ENCODE measurements at regions not wholly inside any gene's neighbourhood (a gene's known extent, or its start where the extent isn't known, plus 50 kb on each side); places are given as distances from the start of the nearest gene placed in this dataset.

GRCh38 chr2:64220265-64220664 is 76.0 kb upstream of the PELI1 start:
- no peak for DNase-seq (ENCODE audit: low spot score)
- no peaks in the 10 kb centered on the region for H3K9me3 Mint-ChIP-seq (ENCODE audit: unreplicated experiment)
- no peak overlapping the region for H3K4me3 Mint-ChIP-seq (ENCODE audit: unreplicated experiment)
- H3K27me3 Mint-ChIP-seq (ENCODE audit: unreplicated experiment) = peaks cover 4% of the 10 kb centered on the region
- TF ChIP-seq CTCF (IDR thresholded peaks at IDR 0.05; ENCODE audit: unreplicated experiment) = no peak
- peaks cover 20% of the 10 kb centered on the region for H3K4me1 Mint-ChIP-seq (ENCODE audit: unreplicated experiment)
- no peak overlapping the region for H3K27ac Mint-ChIP-seq (ENCODE audit: unreplicated experiment)
- no peaks in the 10 kb centered on the region for H3K36me3 Mint-ChIP-seq (ENCODE audit: low read depth, unreplicated experiment)

DNA sequence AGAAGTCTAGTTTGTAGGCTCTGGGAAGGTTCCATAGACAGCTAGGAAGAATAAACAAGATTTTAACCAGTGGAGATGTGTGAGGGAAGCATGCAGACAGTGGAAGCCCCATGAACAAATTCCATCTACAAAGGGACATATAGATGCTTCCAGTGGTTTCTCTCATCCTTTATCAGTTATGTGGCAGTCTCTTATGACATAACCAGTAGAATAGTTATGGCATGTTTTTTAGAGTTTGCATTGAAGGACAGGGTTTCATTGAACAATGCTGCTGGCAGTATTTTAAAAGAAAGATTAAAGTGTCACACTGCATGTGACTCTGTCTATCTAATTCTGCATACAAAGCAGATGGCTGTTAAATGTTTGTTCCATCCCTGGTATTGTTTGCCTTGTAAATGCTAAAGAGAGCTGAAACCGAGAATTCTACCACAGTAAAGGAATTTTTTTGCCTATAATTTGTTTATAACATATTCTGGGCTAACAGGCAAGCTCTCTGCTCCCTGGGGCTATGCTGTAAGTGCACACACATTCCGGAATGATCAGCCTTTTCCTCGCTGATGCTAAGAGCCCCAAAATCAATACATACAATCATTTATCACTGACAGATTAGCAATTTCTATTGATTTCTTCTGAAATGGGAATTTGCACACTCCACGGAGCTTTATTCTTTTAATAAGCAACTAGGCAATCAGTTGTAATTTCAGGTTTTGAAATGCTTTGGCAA is 76.8 kb upstream of the PELI1 start:
- no peak for TF ChIP-seq CTCF (IDR thresholded peaks at IDR 0.05; ENCODE audit: unreplicated experiment)
- Mint-ChIP-seq H3K9me3 (ENCODE audit: unreplicated experiment) (no peaks in the 10 kb centered on the region), H3K4me3 (ENCODE audit: unreplicated experiment) (no peak overlapping the region), H3K36me3 (ENCODE audit: low read depth, unreplicated experiment) (no peaks in the 10 kb centered on the region), H3K4me1 (ENCODE audit: unreplicated experiment) (peaks cover 20% of the 10 kb centered on the region), H3K27ac (ENCODE audit: unreplicated experiment) (no peak overlapping the region), H3K27me3 (ENCODE audit: unreplicated experiment) (peaks cover 4% of the 10 kb centered on the region)
- DNase-seq (ENCODE audit: low spot score) = no peak

GRCh38 chr2:64221935-64222334 is 77.7 kb upstream of the PELI1 start:
- H3K9me3 Mint-ChIP-seq (ENCODE audit: unreplicated experiment) = no peaks in the 10 kb centered on the region
- H3K27me3 Mint-ChIP-seq (ENCODE audit: unreplicated experiment) = peaks cover 4% of the 10 kb centered on the region
- H3K27ac Mint-ChIP-seq (ENCODE audit: unreplicated experiment) = no peak overlapping the region
- H3K4me3 Mint-ChIP-seq (ENCODE audit: unreplicated experiment) = no peak overlapping the region
- DNase-seq (ENCODE audit: low spot score) = no peak
- TF ChIP-seq CTCF (IDR thresholded peaks at IDR 0.05; ENCODE audit: unreplicated experiment) = no peak
- H3K36me3 Mint-ChIP-seq (ENCODE audit: low read depth, unreplicated experiment) = no peaks in the 10 kb centered on the region
- H3K4me1 Mint-ChIP-seq (ENCODE audit: unreplicated experiment) = peaks cover 20% of the 10 kb centered on the region

GRCh38 chr2:64222351-64222750 is 78.1 kb upstream of the PELI1 start:
- H3K36me3 Mint-ChIP-seq (ENCODE audit: low read depth, unreplicated experiment) = no peaks in the 10 kb centered on the region
- TF ChIP-seq CTCF (IDR thresholded peaks at IDR 0.05; ENCODE audit: unreplicated experiment) = no peak
- DNase-seq (ENCODE audit: low spot score) = no peak
- no peak overlapping the region for H3K27ac Mint-ChIP-seq (ENCODE audit: unreplicated experiment)
- H3K9me3 Mint-ChIP-seq (ENCODE audit: unreplicated experiment) = no peaks in the 10 kb centered on the region
- H3K27me3 Mint-ChIP-seq (ENCODE audit: unreplicated experiment) = peaks cover 4% of the 10 kb centered on the region
- H3K4me1 Mint-ChIP-seq (ENCODE audit: unreplicated experiment) = peaks cover 23% of the 10 kb centered on the region
- H3K4me3 Mint-ChIP-seq (ENCODE audit: unreplicated experiment) = no peak overlapping the region

DNA sequence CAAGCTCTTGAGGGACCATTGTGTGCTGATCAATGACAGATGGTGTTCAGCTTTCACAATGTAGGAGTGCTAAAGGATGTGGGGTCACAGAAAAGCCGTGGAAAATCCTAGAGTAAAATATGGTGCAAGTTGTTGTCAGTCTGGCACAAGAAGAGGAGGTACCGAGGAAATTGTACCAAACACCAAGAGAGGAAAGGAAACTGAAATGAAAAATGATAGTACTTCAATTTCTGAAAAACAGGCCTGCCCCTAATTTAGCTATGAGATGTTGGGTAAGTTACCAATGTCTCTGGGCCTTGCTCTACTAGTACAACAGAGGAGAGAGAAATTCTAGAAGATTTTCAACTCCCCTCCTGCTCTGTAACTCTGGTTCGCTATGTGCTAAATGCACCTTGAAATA is 78.8 kb upstream of the PELI1 start:
- peaks cover 30% of the 10 kb centered on the region for H3K4me1 Mint-ChIP-seq (ENCODE audit: unreplicated experiment)
- no peaks in the 10 kb centered on the region for H3K9me3 Mint-ChIP-seq (ENCODE audit: unreplicated experiment)
- no peaks in the 10 kb centered on the region for H3K36me3 Mint-ChIP-seq (ENCODE audit: low read depth, unreplicated experiment)
- H3K27ac Mint-ChIP-seq (ENCODE audit: unreplicated experiment) = no peak overlapping the region
- no peak for DNase-seq (ENCODE audit: low spot score)
- TF ChIP-seq CTCF (IDR thresholded peaks at IDR 0.05; ENCODE audit: unreplicated experiment) = no peak
- peaks cover 4% of the 10 kb centered on the region for H3K27me3 Mint-ChIP-seq (ENCODE audit: unreplicated experiment)
- H3K4me3 Mint-ChIP-seq (ENCODE audit: unreplicated experiment) = no peak overlapping the region

Measured in endothelial cell (in vitro differentiated cells).